ENCODE measurements at regions not wholly inside any gene's neighbourhood (a gene's known extent, or its start where the extent isn't known, plus 50 kb on each side); places are given as distances from the start of the nearest gene placed in this dataset.

- TF ChIP-seq, protein P1, sequence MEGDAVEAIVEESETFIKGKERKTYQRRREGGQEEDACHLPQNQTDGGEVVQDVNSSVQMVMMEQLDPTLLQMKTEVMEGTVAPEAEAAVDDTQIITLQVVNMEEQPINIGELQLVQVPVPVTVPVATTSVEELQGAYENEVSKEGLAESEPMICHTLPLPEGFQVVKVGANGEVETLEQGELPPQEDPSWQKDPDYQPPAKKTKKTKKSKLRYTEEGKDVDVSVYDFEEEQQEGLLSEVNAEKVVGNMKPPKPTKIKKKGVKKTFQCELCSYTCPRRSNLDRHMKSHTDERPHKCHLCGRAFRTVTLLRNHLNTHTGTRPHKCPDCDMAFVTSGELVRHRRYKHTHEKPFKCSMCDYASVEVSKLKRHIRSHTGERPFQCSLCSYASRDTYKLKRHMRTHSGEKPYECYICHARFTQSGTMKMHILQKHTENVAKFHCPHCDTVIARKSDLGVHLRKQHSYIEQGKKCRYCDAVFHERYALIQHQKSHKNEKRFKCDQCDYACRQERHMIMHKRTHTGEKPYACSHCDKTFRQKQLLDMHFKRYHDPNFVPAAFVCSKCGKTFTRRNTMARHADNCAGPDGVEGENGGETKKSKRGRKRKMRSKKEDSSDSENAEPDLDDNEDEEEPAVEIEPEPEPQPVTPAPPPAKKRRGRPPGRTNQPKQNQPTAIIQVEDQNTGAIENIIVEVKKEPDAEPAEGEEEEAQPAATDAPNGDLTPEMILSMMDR (IDR thresholded peaks at IDR 0.05) = no peak
- peaks cover 0 to 20% (median 0%) of the 10 kb centered on the region in 9 donors for H3K4me1 ChIP-seq
- H3K36me3 ChIP-seq = no peaks in the 10 kb centered on the region
- 47 to 49% methylated on average over 1 of the region's 1 CpG for WGBS, 2 donors
- H3K9me3 ChIP-seq = peaks cover 0 to 3% (median 0%) of the 10 kb centered on the region in 11 donors
- no peak overlapping the region for H3K4me3 ChIP-seq
- intact Hi-C loops (cut with DNase I) = no loop called here
- H3K27ac ChIP-seq = no peak overlapping the region
- no peak for DNase-seq
- no peak for ATAC-seq
- H3K27me3 ChIP-seq = no peaks in the 10 kb centered on the region
These were observed 335.5 kb upstream of the NT5C1B start for GRCh38 chr2:18924886-18925285.

GRCh38 chr2:18924386-18924785 is 335.0 kb upstream of the NT5C1B start:
- Histone ChIP-seq H3K36me3 (no peaks in the 10 kb centered on the region), H3K4me1 (peaks cover 0 to 20% (median 0%) of the 10 kb centered on the region in 9 donors), H3K27ac (no peak overlapping the region), H3K9me3 (peaks cover 0 to 3% (median 0%) of the 10 kb centered on the region in 11 donors), H3K27me3 (no peaks in the 10 kb centered on the region), H3K4me3 (no peak overlapping the region)
- DNase-seq (no peak), ATAC-seq (no peak)
- 82 to 86% methylated on average over 4 of the region's 4 CpGs for WGBS, 2 donors
- intact Hi-C loops (cut with DNase I) = no loop called here
- TF ChIP-seq, protein P1 (IDR thresholded peaks at IDR 0.05) = no peak

GRCh38 chr2:18922276-18922675 is 332.9 kb upstream of the NT5C1B start:
- Histone ChIP-seq H3K4me3 (no peak overlapping the region), H3K27ac (no peak overlapping the region), H3K4me1 (peaks cover 0 to 11% (median 0%) of the 10 kb centered on the region in 9 donors), H3K9me3 (peaks cover 0 to 2% (median 0%) of the 10 kb centered on the region in 11 donors), H3K27me3 (no peaks in the 10 kb centered on the region), H3K36me3 (no peaks in the 10 kb centered on the region)
- ATAC-seq (no peak), DNase-seq (no peak)
- intact Hi-C loops (cut with DNase I) = no loop called here
- WGBS, 2 donors = 98 to 100% methylated on average over 1 of the region's 1 CpG
- TF ChIP-seq, protein P1 (IDR thresholded peaks at IDR 0.05) = no peak

- no peaks in the 10 kb centered on the region for H3K4me1 ChIP-seq
- WGBS, 2 donors = 0 to 39% methylated on average over 1 of the region's 1 CpG
- intact Hi-C loops (cut with DNase I) = no loop called here
- H3K27ac ChIP-seq = no peak overlapping the region
- H3K27me3 ChIP-seq = no peaks in the 10 kb centered on the region
- no peak for DNase-seq
- no peak for ATAC-seq
- H3K9me3 ChIP-seq = no peaks in the 10 kb centered on the region
- H3K36me3 ChIP-seq = no peaks in the 10 kb centered on the region
- H3K4me3 ChIP-seq = no peak overlapping the region
- TF ChIP-seq, protein P1 (IDR thresholded peaks at IDR 0.05) = no peak
These were observed 328.9 kb upstream of the NT5C1B start for GRCh38 chr2:18918280-18918679.

All from heart right ventricle (tissue), 16 donors.